ENCODE measurements at regions not wholly inside any gene's neighbourhood (a gene's known extent, or its start where the extent isn't known, plus 50 kb on each side); places are given as distances from the start of the nearest gene placed in this dataset.

DNA sequence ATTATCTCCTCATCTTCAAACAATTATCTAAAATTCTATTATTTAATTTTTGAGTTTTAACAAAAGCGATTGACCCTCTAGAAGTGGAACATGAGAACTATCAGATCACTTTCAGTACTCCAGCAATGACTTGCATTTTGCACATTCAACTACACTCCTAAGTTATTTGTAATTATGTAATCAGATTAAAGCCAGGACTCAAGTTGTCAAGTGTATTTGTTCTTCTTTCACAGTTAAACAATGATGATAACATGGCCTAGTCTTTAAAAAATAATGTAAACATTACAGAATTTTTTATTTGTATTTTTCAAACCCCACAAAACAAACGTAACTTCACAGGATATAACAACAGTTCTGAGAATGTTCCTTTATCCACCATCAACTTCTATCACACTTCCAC is 2148.9 kb upstream of the ACO1 start:
- TF ChIP-seq JUND (IDR thresholded peaks at IDR 0.05; ENCODE audit: low read length): no peak
- no peak for TF ChIP-seq POLR2AphosphoS5 (IDR thresholded peaks at IDR 0.05; ENCODE audit: low read depth, low read length)
- TF ChIP-seq EP300 (IDR thresholded peaks at IDR 0.05; ENCODE audit: borderline replicate concordance in 1 of 2, low read depth in 2 of 2, low read length in 2 of 2): no peak
- no peak for TF ChIP-seq EZH2 (IDR thresholded peaks at IDR 0.05; ENCODE audit: low read depth, low read length, severe bottlenecking)
- TF ChIP-seq TEAD4 (IDR thresholded peaks at IDR 0.05; ENCODE audit: low read depth, low read length): no peak
- TF ChIP-seq, protein P1, sequence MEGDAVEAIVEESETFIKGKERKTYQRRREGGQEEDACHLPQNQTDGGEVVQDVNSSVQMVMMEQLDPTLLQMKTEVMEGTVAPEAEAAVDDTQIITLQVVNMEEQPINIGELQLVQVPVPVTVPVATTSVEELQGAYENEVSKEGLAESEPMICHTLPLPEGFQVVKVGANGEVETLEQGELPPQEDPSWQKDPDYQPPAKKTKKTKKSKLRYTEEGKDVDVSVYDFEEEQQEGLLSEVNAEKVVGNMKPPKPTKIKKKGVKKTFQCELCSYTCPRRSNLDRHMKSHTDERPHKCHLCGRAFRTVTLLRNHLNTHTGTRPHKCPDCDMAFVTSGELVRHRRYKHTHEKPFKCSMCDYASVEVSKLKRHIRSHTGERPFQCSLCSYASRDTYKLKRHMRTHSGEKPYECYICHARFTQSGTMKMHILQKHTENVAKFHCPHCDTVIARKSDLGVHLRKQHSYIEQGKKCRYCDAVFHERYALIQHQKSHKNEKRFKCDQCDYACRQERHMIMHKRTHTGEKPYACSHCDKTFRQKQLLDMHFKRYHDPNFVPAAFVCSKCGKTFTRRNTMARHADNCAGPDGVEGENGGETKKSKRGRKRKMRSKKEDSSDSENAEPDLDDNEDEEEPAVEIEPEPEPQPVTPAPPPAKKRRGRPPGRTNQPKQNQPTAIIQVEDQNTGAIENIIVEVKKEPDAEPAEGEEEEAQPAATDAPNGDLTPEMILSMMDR (IDR thresholded peaks at IDR 0.05; ENCODE audit: control extremely low read depth in 1 of 3, insufficient read depth in 1 of 3, low read depth in 1 of 3, low read length in 3 of 3): no peak
- TF ChIP-seq SP1 (IDR thresholded peaks at IDR 0.05; ENCODE audit: low read depth, low read length): no peak
- TF ChIP-seq CHD1 (IDR thresholded peaks at IDR 0.05; ENCODE audit: low read depth, low read length): no peak
